ENCODE measurements at regions not wholly inside any gene's neighbourhood (a gene's known extent, or its start where the extent isn't known, plus 50 kb on each side); places are given as distances from the start of the nearest gene placed in this dataset.

DNA sequence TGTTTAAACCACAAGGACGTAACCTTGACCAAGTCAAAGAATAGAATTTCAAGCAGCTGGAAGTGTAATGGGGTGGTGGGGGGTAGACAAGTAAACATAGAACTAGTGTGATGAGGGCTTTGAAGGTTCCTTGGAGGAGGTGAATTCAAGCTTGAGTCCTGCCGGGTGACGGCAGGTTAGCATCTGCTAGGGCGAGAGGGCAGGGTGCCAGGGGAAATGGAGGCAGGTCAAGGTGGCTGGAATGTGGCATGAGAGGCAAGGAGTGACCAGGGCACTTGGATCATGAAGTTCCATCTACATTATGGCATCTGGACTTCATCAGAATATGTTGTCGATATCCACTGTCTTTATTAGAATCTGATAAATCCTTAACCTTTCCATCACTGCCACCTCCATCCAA lies 207.5 kb upstream of the SLC35B3 start:
- TF ChIP-seq, protein P1, sequence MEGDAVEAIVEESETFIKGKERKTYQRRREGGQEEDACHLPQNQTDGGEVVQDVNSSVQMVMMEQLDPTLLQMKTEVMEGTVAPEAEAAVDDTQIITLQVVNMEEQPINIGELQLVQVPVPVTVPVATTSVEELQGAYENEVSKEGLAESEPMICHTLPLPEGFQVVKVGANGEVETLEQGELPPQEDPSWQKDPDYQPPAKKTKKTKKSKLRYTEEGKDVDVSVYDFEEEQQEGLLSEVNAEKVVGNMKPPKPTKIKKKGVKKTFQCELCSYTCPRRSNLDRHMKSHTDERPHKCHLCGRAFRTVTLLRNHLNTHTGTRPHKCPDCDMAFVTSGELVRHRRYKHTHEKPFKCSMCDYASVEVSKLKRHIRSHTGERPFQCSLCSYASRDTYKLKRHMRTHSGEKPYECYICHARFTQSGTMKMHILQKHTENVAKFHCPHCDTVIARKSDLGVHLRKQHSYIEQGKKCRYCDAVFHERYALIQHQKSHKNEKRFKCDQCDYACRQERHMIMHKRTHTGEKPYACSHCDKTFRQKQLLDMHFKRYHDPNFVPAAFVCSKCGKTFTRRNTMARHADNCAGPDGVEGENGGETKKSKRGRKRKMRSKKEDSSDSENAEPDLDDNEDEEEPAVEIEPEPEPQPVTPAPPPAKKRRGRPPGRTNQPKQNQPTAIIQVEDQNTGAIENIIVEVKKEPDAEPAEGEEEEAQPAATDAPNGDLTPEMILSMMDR (IDR thresholded peaks at IDR 0.05; ENCODE audit: borderline replicate concordance, insufficient read depth, low read depth, low read length): no peak
- no peak overlapping the region for H3K4me3 ChIP-seq (ENCODE audit: low read depth, low read length)

DNA sequence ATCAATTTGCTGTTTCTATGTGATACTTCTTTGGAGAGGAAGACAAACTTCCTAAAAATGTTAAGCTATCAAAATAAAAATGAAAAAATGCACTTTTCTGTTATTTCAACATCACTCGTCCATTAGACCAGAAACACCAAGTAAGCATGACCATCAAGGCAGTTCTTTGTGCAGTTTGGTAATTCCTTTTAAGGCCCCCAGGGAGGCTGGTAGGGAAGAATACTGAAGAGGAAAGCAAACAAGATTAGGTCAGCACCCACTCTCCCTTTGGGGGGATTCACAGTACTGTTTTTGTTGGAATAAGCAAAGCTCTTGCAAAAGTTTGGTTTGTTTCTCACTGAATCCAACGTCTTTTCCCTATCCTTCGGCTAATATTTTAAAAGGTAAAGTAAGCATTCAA lies 206.8 kb upstream of the SLC35B3 start:
- TF ChIP-seq, protein P1 (IDR thresholded peaks at IDR 0.05; ENCODE audit: borderline replicate concordance, insufficient read depth, low read depth, low read length): no peak
- H3K4me3 ChIP-seq (ENCODE audit: low read depth, low read length): no peak overlapping the region

DNA sequence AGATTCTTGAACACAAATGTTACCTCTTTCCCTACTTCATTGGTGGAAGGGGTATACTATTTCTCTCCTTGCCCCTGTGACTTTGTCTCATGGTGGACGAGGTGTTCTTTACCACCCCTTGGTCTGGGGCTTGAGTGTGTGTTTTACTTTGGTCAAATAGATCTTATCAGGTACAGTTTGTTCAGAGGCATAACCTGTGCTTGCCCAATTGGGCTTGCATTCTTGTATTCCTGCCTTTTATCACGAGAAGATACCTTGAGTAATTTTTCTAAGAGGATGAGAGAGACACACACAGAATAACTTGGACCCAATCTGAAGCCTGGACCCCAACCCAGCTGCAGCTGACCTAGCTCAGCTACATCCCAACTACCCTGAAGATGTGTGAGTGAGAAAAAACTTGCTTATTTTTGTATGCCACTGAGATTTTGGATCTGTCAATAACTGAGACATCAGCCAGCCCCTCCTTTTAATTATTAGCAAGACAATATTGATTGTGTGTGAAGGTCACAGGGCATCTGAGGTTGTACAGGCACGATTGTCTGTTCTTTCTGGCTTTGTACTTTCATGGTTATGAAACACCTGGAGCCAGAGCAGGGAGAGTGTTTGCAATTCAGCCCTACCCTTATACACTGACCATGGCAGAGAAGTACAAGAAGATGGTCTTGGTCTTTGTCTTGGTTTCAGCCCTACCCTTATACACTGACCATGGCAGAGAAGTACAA lies 204.7 kb upstream of the SLC35B3 start:
- no peak overlapping the region for H3K4me3 ChIP-seq (ENCODE audit: low read depth, low read length)
- TF ChIP-seq, protein P1 (IDR thresholded peaks at IDR 0.05; ENCODE audit: borderline replicate concordance, insufficient read depth, low read depth, low read length): no peak

GRCh38 chr6:8637896-8638597 lies 202.7 kb upstream of the SLC35B3 start:
- TF ChIP-seq, protein P1 (IDR thresholded peaks at IDR 0.05; ENCODE audit: borderline replicate concordance, insufficient read depth, low read depth, low read length): no peak

GRCh38 chr6:8633762-8634161 lies 198.4 kb upstream of the SLC35B3 start:
- TF ChIP-seq, protein P1 (IDR thresholded peaks at IDR 0.05; ENCODE audit: borderline replicate concordance, insufficient read depth, low read depth, low read length): no peak
- no peak overlapping the region for H3K4me3 ChIP-seq (ENCODE audit: low read depth, low read length)

More at GRCh38 chr6:8637896-8638597, 202.7 kb upstream of the SLC35B3 start:
- H3K4me3 ChIP-seq (ENCODE audit: low read depth, low read length): no peak overlapping the region

- no peak overlapping the region for H3K4me3 ChIP-seq (ENCODE audit: low read depth, low read length)
- TF ChIP-seq, protein P1 (IDR thresholded peaks at IDR 0.05; ENCODE audit: borderline replicate concordance, insufficient read depth, low read depth, low read length): no peak
Measured at GRCh38 chr6:8628736-8629135, 193.4 kb upstream of the SLC35B3 start.

- no peak overlapping the region for H3K4me3 ChIP-seq (ENCODE audit: low read depth, low read length)
- TF ChIP-seq, protein P1 (IDR thresholded peaks at IDR 0.05; ENCODE audit: borderline replicate concordance, insufficient read depth, low read depth, low read length): no peak
Measured at GRCh38 chr6:8628063-8628462, 192.7 kb upstream of the SLC35B3 start.
